HepG2 (cell line): ENCODE measurements at regions not wholly inside any gene's neighbourhood (a gene's known extent, or its start where the extent isn't known, plus 50 kb on each side); places are given as distances from the start of the nearest gene placed in this dataset.

ENCODE experiments used
- ATF1 ChIP-seq: IDR thresholded peaks from 2 replicates; pipeline ENCODE4 v1.6.1; 2016; ENCODE audit warnings: mild to moderate bottlenecking, control low read depth
- ETV5 ChIP-seq: IDR thresholded peaks from 2 replicates; pipeline ENCODE4 v1.6.1; 2018; ENCODE audit warnings: missing biosample characterization, missing genetic modification reagents, inconsistent platforms, borderline replicate concordance
- HOXA9 ChIP-seq: sonication (generic); formaldehyde crosslinking; IDR thresholded peaks from 2 replicates; pipeline ENCODE4 v1.8.1; 2022; ENCODE audit warnings: missing genetic modification reagents, mild to moderate bottlenecking, moderate library complexity, borderline replicate concordance
- MIER2 ChIP-seq: IDR thresholded peaks from 2 replicates; pipeline ENCODE4 v1.6.1; 2016; ENCODE audit warnings: missing biosample characterization, missing genetic modification reagents
- MNT ChIP-seq: fragments of 450-650 bp; IDR thresholded peaks from 2 replicates; pipeline ENCODE4 v1.6.1; 2016
- NFIC ChIP-seq: IDR thresholded peaks from 2 replicates; pipeline ENCODE4 v1.6.1; 2012; ENCODE audit warnings: mild to moderate bottlenecking, low read length, inconsistent platforms
- POLR2A ChIP-seq, 2 experiments: IDR thresholded peaks; 2 replicates each; pipeline ENCODE4 v1.6.1; 2011; ENCODE audit warnings: low read depth in 2 of 2, low read length in 2 of 2, mild to moderate bottlenecking in 1 of 2, moderate library complexity in 1 of 2; ENCODE audit not compliant: insufficient read depth in 1 of 2
- SRSF1 ChIP-seq: fragments of 200-400 bp; formaldehyde crosslinking; optimal IDR thresholded peaks from 2 replicates; pipeline ENCODE3; 2017; ENCODE audit warnings: mild to moderate bottlenecking, low read depth, low read length, moderate library complexity
- USF2 ChIP-seq, 2 experiments: sonication (generic) in 1 of 2; formaldehyde crosslinking in 1 of 2; IDR thresholded peaks; 2 replicates each; pipeline versions ENCODE4 v1.5.1 to v1.6.1; 2011 to 2020; ENCODE audit warnings: borderline replicate concordance in 1 of 2, low read depth in 1 of 2, low read length in 1 of 2, mild to moderate bottlenecking in 1 of 2, missing genetic modification reagents in 1 of 2, moderate library complexity in 1 of 2
- ZNF138 ChIP-seq: sonication (generic); formaldehyde crosslinking; IDR thresholded peaks from 2 replicates; pipeline ENCODE4 v1.5.0; 2020; ENCODE audit warnings: mild to moderate bottlenecking, low read depth, missing genetic modification reagents
- ZNF614 ChIP-seq: IDR thresholded peaks from 2 replicates; pipeline ENCODE4 v1.6.1; 2018; ENCODE audit warnings: missing biosample characterization, missing genetic modification reagents, inconsistent platforms, borderline replicate concordance

DNA sequence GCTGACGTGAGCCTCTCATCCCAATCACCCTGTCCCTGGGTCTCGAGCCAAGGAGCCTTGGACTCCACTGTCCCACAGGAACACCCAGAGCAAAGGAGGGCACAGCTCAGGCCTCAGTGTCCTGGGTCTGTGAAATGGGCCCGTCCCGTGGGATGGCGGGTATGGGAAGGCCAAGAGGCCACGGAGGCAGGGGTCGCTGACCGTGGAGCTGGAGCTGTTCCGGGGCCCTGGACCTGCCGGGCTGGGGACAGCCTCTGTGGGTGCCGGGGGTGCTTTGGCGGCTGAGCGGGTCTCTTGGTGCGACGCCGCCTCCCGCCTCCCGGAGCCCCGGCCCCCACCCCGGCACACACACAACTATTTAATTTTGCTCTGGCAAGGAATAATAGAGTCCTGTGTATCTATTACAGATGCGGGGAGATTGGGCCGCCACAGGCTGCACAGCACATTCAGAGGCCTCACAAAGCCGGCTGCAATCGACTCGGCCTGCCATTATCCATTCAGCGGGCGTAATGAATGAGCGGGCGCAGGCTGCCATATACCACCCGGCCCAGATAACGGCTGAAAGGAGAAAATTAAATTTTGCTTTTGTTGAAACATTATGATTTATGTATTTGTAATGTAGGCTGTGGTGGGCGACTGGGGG lies 83.9 kb upstream of the NKX1-1 start:
- no peak for TF ChIP-seq ZNF614 (CRISPR knock-in tag)
- no peak for TF ChIP-seq MNT
- TF ChIP-seq HOXA9 (CRISPR knock-in tag) = no peak
- no peak for TF ChIP-seq ZNF138 (CRISPR knock-in tag)
- no peak for TF ChIP-seq NFIC
- no peak for TF ChIP-seq POLR2A (IDR thresholded peaks at IDR 0.05; ENCODE audit: insufficient read depth in 1 of 2, low read depth in 2 of 2, low read length in 2 of 2)
- TF ChIP-seq USF2 (IDR thresholded peaks at IDR 0.05; ENCODE audit: low read depth, low read length) = no peak
- TF ChIP-seq USF2 (CRISPR knock-in tag; IDR thresholded peaks at IDR 0.05; ENCODE audit: borderline replicate concordance) = no peak
- no peak for TF ChIP-seq ATF1 (CRISPR knock-in tag)
- TF ChIP-seq ETV5 (CRISPR knock-in tag) = no peak
- no peak for TF ChIP-seq MIER2 (CRISPR knock-in tag)
- no peak for TF ChIP-seq SRSF1
